CD8-positive, alpha-beta memory T cell (primary cell): ENCODE measurements at regions not wholly inside any gene's neighbourhood (a gene's known extent, or its start where the extent isn't known, plus 50 kb on each side); places are given as distances from the start of the nearest gene placed in this dataset.
A peak's percentile ranks its signal among the peaks of the same experiment; 100 is the strongest.

Source experiments
- CTCF ChIA-PET: fragments of 350-600 bp; sonication (Branson Sonifier 250); formaldehyde crosslinking; loops from one replicate; lab custom pipeline; 2021; ENCODE audit warnings: antibody characterized with exemption; lab: Charles Lee
- POLR2A ChIA-PET: fragments of 350-600 bp; sonication (Branson Sonifier 250); formaldehyde crosslinking; loops from one replicate; lab custom pipeline; 2021; ENCODE audit warnings: antibody characterized with exemption; lab: Charles Lee
- DNase-seq, 5 donors: peaks; one replicate each; pipeline versions ENCODE4 v3.0.0 to v3.0.0-alpha.2; 2020 to 2022; ENCODE audit warnings: mixed read lengths in 1 of 5
- H3K27ac ChIP-seq: one replicate; pipeline ENCODE4 v1.7.0; 2013; ENCODE audit warnings: low read depth, mild to moderate bottlenecking, low read length, moderate library complexity
- H3K27me3 ChIP-seq: 2 replicates; pipeline ENCODE4 v1.7.0; 2013; ENCODE audit warnings: low read length, mild to moderate bottlenecking; ENCODE audit not compliant: insufficient read depth, poor library complexity, severe bottlenecking
- H3K36me3 ChIP-seq: 2 replicates; pipeline ENCODE4 v1.7.0; 2013; ENCODE audit warnings: mild to moderate bottlenecking, low read length, moderate library complexity; ENCODE audit not compliant: insufficient read depth
- H3K4me1 ChIP-seq: 2 replicates; pipeline ENCODE4 v1.7.0; 2013; ENCODE audit warnings: mild to moderate bottlenecking, low read length, moderate library complexity; ENCODE audit not compliant: insufficient read depth
- H3K4me3 ChIP-seq: 2 replicates; pipeline ENCODE4 v1.7.0; 2013; ENCODE audit warnings: mild to moderate bottlenecking, low read length
- H3K9me3 ChIP-seq: 2 replicates; pipeline ENCODE4 v1.7.0; 2013; ENCODE audit warnings: mild to moderate bottlenecking, low read length
- H3K27ac Mint-ChIP-seq, 8 donors: one replicate each; pipeline ENCODE4 v1.8.0; 2020 to 2021; ENCODE audit warnings: mixed read lengths in 8 of 8, mild to moderate bottlenecking in 6 of 8, inconsistent platforms in 3 of 8, moderate library complexity in 3 of 8
- H3K27me3 Mint-ChIP-seq, 2 donors: one replicate each; pipeline ENCODE4 v1.8.0; 2020 to 2021; ENCODE audit warnings: mixed read lengths in 2 of 2, mild to moderate bottlenecking in 1 of 2, moderate library complexity in 1 of 2
- H3K36me3 Mint-ChIP-seq, 3 donors: one replicate each; pipeline ENCODE4 v1.8.0; 2020 to 2021; ENCODE audit warnings: mixed read lengths in 3 of 3, inconsistent platforms in 1 of 3, mild to moderate bottlenecking in 1 of 3
- H3K4me1 Mint-ChIP-seq, 3 donors: one replicate each; pipeline ENCODE4 v1.8.0; 2020 to 2021; ENCODE audit warnings: mixed read lengths in 3 of 3, inconsistent platforms in 1 of 3, mild to moderate bottlenecking in 1 of 3
- H3K4me3 Mint-ChIP-seq, 7 donors: one replicate each; pipeline ENCODE4 v1.8.0; 2020 to 2021; ENCODE audit warnings: mixed read lengths in 7 of 7, mild to moderate bottlenecking in 6 of 7, moderate library complexity in 4 of 7, inconsistent platforms in 2 of 7
- H3K9me3 Mint-ChIP-seq, 5 donors: one replicate each; pipeline ENCODE4 v1.8.0; 2020 to 2022; ENCODE audit warnings: mixed read lengths in 5 of 5, mild to moderate bottlenecking in 3 of 5, moderate library complexity in 2 of 5, inconsistent platforms in 1 of 5

- H3K36me3 Mint-ChIP-seq = no peaks in the 10 kb centered on the region
- H3K4me3 Mint-ChIP-seq = no peak overlapping the region
- H3K27me3 ChIP-seq = no peaks in the 10 kb centered on the region
- DNase-seq = peak in 1 of 5 donors; percentile 6
- H3K36me3 ChIP-seq = no peaks in the 10 kb centered on the region
- POLR2A ChIA-PET = no interaction called here
- peak overlapping the region in 4 of 8 donors; percentile 23 to 90 (median 64) for H3K27ac Mint-ChIP-seq
- H3K4me3 ChIP-seq = no peak overlapping the region
- peaks cover 0 to under 1% of the 10 kb centered on the region in 2 donors for H3K27me3 Mint-ChIP-seq
- CTCF ChIA-PET = no interaction called here
- H3K9me3 Mint-ChIP-seq = peaks cover under 1 to 11% (median 3%) of the 10 kb centered on the region in 5 donors
- H3K9me3 ChIP-seq = no peaks in the 10 kb centered on the region
- H3K4me1 ChIP-seq = no peaks in the 10 kb centered on the region
- no peak overlapping the region for H3K27ac ChIP-seq
- H3K4me1 Mint-ChIP-seq = peaks cover 2 to 12% (median 7%) of the 10 kb centered on the region in 3 donors
These were observed 75.9 kb upstream of the GREM2 start for GRCh38 chr1:240687820-240688219.

GRCh38 chr1:240683576-240683975 lies 71.6 kb upstream of the GREM2 start:
- peaks cover 0 to 2% (median 0%) of the 10 kb centered on the region in 3 donors for H3K36me3 Mint-ChIP-seq
- no peak overlapping the region for H3K4me3 Mint-ChIP-seq
- CTCF ChIA-PET = no interaction called here
- Histone ChIP-seq H3K9me3 (no peaks in the 10 kb centered on the region), H3K27ac (no peak overlapping the region), H3K4me1 (no peaks in the 10 kb centered on the region), H3K4me3 (no peak overlapping the region), H3K36me3 (no peaks in the 10 kb centered on the region), H3K27me3 (no peaks in the 10 kb centered on the region)
- no peak overlapping the region for H3K27ac Mint-ChIP-seq
- H3K27me3 Mint-ChIP-seq = peaks cover 0 to 2% of the 10 kb centered on the region in 2 donors
- H3K9me3 Mint-ChIP-seq = peaks cover 0 to 13% (median 8%) of the 10 kb centered on the region in 5 donors
- POLR2A ChIA-PET = no interaction called here
- no peak for DNase-seq
- H3K4me1 Mint-ChIP-seq = peaks cover 2 to 12% (median 7%) of the 10 kb centered on the region in 3 donors

GRCh38 chr1:240682859-240683242 lies 70.9 kb upstream of the GREM2 start:
- H3K4me1 Mint-ChIP-seq = peaks cover under 1 to 9% (median 5%) of the 10 kb centered on the region in 3 donors
- H3K27ac ChIP-seq = no peak overlapping the region
- no peak overlapping the region for H3K27ac Mint-ChIP-seq
- no peak for DNase-seq
- no peak overlapping the region for H3K4me3 ChIP-seq
- no peak overlapping the region for H3K4me3 Mint-ChIP-seq
- H3K36me3 Mint-ChIP-seq = peaks cover 0 to 2% (median 0%) of the 10 kb centered on the region in 3 donors
- peaks cover 0 to 2% of the 10 kb centered on the region in 2 donors for H3K27me3 Mint-ChIP-seq
- H3K36me3 ChIP-seq = no peaks in the 10 kb centered on the region
- no peaks in the 10 kb centered on the region for H3K4me1 ChIP-seq
- ChIA-PET CTCF (no interaction called here), POLR2A (no interaction called here)
- peaks cover 0 to 13% (median 8%) of the 10 kb centered on the region in 5 donors for H3K9me3 Mint-ChIP-seq
- no peaks in the 10 kb centered on the region for H3K9me3 ChIP-seq
- no peaks in the 10 kb centered on the region for H3K27me3 ChIP-seq

GRCh38 chr1:240682166-240682858 lies 70.4 kb upstream of the GREM2 start:
- Mint-ChIP-seq H3K9me3 (peaks cover 0 to 13% (median 8%) of the 10 kb centered on the region in 5 donors), H3K27me3 (peaks cover 0 to 2% of the 10 kb centered on the region in 2 donors), H3K4me1 (peaks cover 0 to 4% (median 0%) of the 10 kb centered on the region in 3 donors), H3K36me3 (peaks cover 0 to 2% (median 0%) of the 10 kb centered on the region in 3 donors), H3K4me3 (no peak overlapping the region), H3K27ac (no peak overlapping the region)
- H3K27ac ChIP-seq = no peak overlapping the region
- no peaks in the 10 kb centered on the region for H3K9me3 ChIP-seq
- no peaks in the 10 kb centered on the region for H3K27me3 ChIP-seq
- POLR2A ChIA-PET = no interaction called here
- DNase-seq = no peak
- H3K4me3 ChIP-seq = no peak overlapping the region
- H3K4me1 ChIP-seq = no peaks in the 10 kb centered on the region
- no peaks in the 10 kb centered on the region for H3K36me3 ChIP-seq
- CTCF ChIA-PET = no interaction called here

- CTCF ChIA-PET = no interaction called here
- H3K4me1 ChIP-seq = no peaks in the 10 kb centered on the region
- no peaks in the 10 kb centered on the region for H3K9me3 ChIP-seq
- no peak overlapping the region for H3K4me3 Mint-ChIP-seq
- H3K36me3 ChIP-seq = no peaks in the 10 kb centered on the region
- POLR2A ChIA-PET = no interaction called here
- peaks cover 0 to 4% (median 3%) of the 10 kb centered on the region in 3 donors for H3K4me1 Mint-ChIP-seq
- no peaks in the 10 kb centered on the region for H3K27me3 Mint-ChIP-seq
- no peak for DNase-seq
- H3K27ac ChIP-seq = no peak overlapping the region
- H3K27ac Mint-ChIP-seq = no peak overlapping the region
- peaks cover 3 to 13% (median 8%) of the 10 kb centered on the region in 5 donors for H3K9me3 Mint-ChIP-seq
- H3K4me3 ChIP-seq = no peak overlapping the region
- H3K36me3 Mint-ChIP-seq = peaks cover 0 to 4% (median 0%) of the 10 kb centered on the region in 3 donors
- no peaks in the 10 kb centered on the region for H3K27me3 ChIP-seq
These were observed 60.3 kb upstream of the GREM2 start for GRCh38 chr1:240672132-240672811.

GRCh38 chr1:240667351-240667750 lies 55.4 kb upstream of the GREM2 start:
- H3K36me3 ChIP-seq = no peaks in the 10 kb centered on the region
- no peaks in the 10 kb centered on the region for H3K27me3 ChIP-seq
- H3K27me3 Mint-ChIP-seq = peaks cover 0 to 3% of the 10 kb centered on the region in 2 donors
- H3K36me3 Mint-ChIP-seq = no peaks in the 10 kb centered on the region
- no peaks in the 10 kb centered on the region for H3K4me1 ChIP-seq
- H3K27ac Mint-ChIP-seq = peak overlapping the region in 3 of 8 donors; percentile 12 to 64 (median 44)
- no peak overlapping the region for H3K4me3 ChIP-seq
- CTCF ChIA-PET = no interaction called here
- H3K4me3 Mint-ChIP-seq = peak overlapping the region in 1 of 7 donors; percentile 20
- H3K9me3 Mint-ChIP-seq = peaks cover 3 to 17% (median 5%) of the 10 kb centered on the region in 5 donors
- H3K4me1 Mint-ChIP-seq = peaks cover 7 to 20% (median 10%) of the 10 kb centered on the region in 3 donors
- no peaks in the 10 kb centered on the region for H3K9me3 ChIP-seq
- POLR2A ChIA-PET = no interaction called here
- no peak overlapping the region for H3K27ac ChIP-seq
- DNase-seq = no peak

GRCh38 chr1:240666568-240667198 lies 54.7 kb upstream of the GREM2 start:
- no peaks in the 10 kb centered on the region for H3K9me3 ChIP-seq
- CTCF ChIA-PET = no interaction called here
- peaks cover 7 to 20% (median 10%) of the 10 kb centered on the region in 3 donors for H3K4me1 Mint-ChIP-seq
- peaks cover 2 to 17% (median 5%) of the 10 kb centered on the region in 5 donors for H3K9me3 Mint-ChIP-seq
- no peak overlapping the region for H3K4me3 ChIP-seq
- no peaks in the 10 kb centered on the region for H3K4me1 ChIP-seq
- H3K36me3 ChIP-seq = no peaks in the 10 kb centered on the region
- POLR2A ChIA-PET = no interaction called here
- H3K27ac ChIP-seq = no peak overlapping the region
- DNase-seq = peak in 2 of 5 donors; percentile 10 to 27
- peaks cover 0 to 5% of the 10 kb centered on the region in 2 donors for H3K27me3 Mint-ChIP-seq
- H3K27ac Mint-ChIP-seq = peak overlapping the region in 5 of 8 donors; percentile 2 to 89 (median 78)
- peak overlapping the region in 4 of 7 donors; percentile 3 to 63 (median 38) for H3K4me3 Mint-ChIP-seq
- H3K36me3 Mint-ChIP-seq = no peaks in the 10 kb centered on the region
- H3K27me3 ChIP-seq = no peaks in the 10 kb centered on the region
